Smooth muscle cell (in vitro differentiated cells): ENCODE measurements at regions not wholly inside any gene's neighbourhood (a gene's known extent, or its start where the extent isn't known, plus 50 kb on each side); places are given as distances from the start of the nearest gene placed in this dataset.

ENCODE experiments used
- DNase-seq: peaks from one replicate; lab custom pipeline; 2025; ENCODE audit not compliant: unreplicated experiment; lab: John Stamatoyannopoulos, UW
- H2AFZ ChIP-seq: fragments of 200-600 bp; sonication (generic); 2 replicates; pipeline ENCODE4 v1.6.0; 2016; ENCODE audit warnings: antibody characterized with exemption, low read depth, mild to moderate bottlenecking
- H3F3A ChIP-seq: fragments of 200-600 bp; sonication (generic); 2 replicates; pipeline ENCODE4 v1.6.0; 2017; ENCODE audit warnings: antibody characterized with exemption, low read depth
- H3K27ac ChIP-seq: fragments of 200-600 bp; sonication (generic); 2 replicates; pipeline ENCODE4 v1.5.1; 2016; ENCODE audit warnings: low read depth, mild to moderate bottlenecking
- H3K27me3 ChIP-seq: fragments of 200-600 bp; sonication (generic); 2 replicates; pipeline ENCODE4 v1.6.1; 2016; ENCODE audit warnings: low read depth, mild to moderate bottlenecking
- H3K36me3 ChIP-seq: fragments of 200-600 bp; sonication (generic); 2 replicates; pipeline ENCODE4 v1.5.1; 2016; ENCODE audit warnings: low read depth
- H3K4me1 ChIP-seq: fragments of 200-600 bp; sonication (generic); 2 replicates; pipeline ENCODE4 v1.5.1; 2016; ENCODE audit warnings: low read depth
- H3K4me2 ChIP-seq: fragments of 200-600 bp; sonication (generic); 2 replicates; pipeline ENCODE4 v1.6.0; 2016; ENCODE audit warnings: mild to moderate bottlenecking
- H3K4me3 ChIP-seq: fragments of 200-600 bp; sonication (generic); 2 replicates; pipeline ENCODE4 v1.5.1; 2016; ENCODE audit warnings: mild to moderate bottlenecking
- H3K79me2 ChIP-seq: fragments of 200-600 bp; sonication (generic); 2 replicates; pipeline ENCODE4 v1.6.0; 2016; ENCODE audit warnings: low read depth, mild to moderate bottlenecking
- H3K9ac ChIP-seq: fragments of 200-600 bp; sonication (generic); 2 replicates; pipeline ENCODE4 v1.6.0; 2016; ENCODE audit warnings: low read depth
- H3K9me3 ChIP-seq: fragments of 200-600 bp; sonication (generic); replicated peaks from 2 replicates; pipeline ENCODE4 v1.5.1; 2016; ENCODE audit warnings: low read depth
- H4K20me1 ChIP-seq: fragments of 200-600 bp; sonication (generic); 2 replicates; pipeline ENCODE4 v1.6.0; 2016; ENCODE audit warnings: low read depth
- WGBS: methylation state at CpG from one replicate; pipeline ENCODE4 v1.1.7; 2016; ENCODE audit warnings: low lambda C conversion rate; 5-methylcytosine and 5-hydroxymethylcytosine counted together
- TF ChIP-seq, protein P1 (sequence below): fragments of 200-600 bp; sonication (generic); IDR thresholded peaks from 2 replicates; pipeline ENCODE4 v1.5.1; 2017; ENCODE audit warnings: borderline replicate concordance, mild to moderate bottlenecking, antibody characterized with exemption; ENCODE audit not compliant: insufficient read depth, poor library complexity, severe bottlenecking

DNA sequence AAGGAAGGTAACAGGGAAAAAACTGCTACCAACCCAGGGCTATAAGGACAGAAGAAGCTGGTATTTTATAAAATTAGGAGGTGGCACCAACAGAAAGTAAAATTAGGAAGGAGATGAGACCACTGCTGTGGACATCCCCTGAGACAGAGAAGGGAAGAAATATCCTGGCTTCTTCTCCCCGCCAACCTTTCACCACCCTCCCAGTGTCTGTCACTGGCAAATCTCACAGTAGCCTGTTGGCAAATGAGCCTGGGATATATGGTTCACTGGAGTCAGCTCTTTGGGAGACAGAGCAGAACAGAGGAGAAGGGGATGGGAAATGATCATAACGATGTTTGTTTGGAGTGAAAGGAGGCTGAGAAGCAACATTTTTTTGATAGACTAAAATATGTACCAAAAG is 190.9 kb upstream of the PACRGL start:
- H3K27me3 ChIP-seq: no peaks in the 10 kb centered on the region
- TF ChIP-seq, protein P1, sequence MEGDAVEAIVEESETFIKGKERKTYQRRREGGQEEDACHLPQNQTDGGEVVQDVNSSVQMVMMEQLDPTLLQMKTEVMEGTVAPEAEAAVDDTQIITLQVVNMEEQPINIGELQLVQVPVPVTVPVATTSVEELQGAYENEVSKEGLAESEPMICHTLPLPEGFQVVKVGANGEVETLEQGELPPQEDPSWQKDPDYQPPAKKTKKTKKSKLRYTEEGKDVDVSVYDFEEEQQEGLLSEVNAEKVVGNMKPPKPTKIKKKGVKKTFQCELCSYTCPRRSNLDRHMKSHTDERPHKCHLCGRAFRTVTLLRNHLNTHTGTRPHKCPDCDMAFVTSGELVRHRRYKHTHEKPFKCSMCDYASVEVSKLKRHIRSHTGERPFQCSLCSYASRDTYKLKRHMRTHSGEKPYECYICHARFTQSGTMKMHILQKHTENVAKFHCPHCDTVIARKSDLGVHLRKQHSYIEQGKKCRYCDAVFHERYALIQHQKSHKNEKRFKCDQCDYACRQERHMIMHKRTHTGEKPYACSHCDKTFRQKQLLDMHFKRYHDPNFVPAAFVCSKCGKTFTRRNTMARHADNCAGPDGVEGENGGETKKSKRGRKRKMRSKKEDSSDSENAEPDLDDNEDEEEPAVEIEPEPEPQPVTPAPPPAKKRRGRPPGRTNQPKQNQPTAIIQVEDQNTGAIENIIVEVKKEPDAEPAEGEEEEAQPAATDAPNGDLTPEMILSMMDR: no peak
- H3K4me2 ChIP-seq: no peak overlapping the region
- H4K20me1 ChIP-seq: no peaks in the 10 kb centered on the region
- no peaks in the 10 kb centered on the region for H3F3A ChIP-seq
- H3K9me3 ChIP-seq: no peaks in the 10 kb centered on the region
- no peaks in the 10 kb centered on the region for H3K36me3 ChIP-seq
- no peak for DNase-seq
- no peak overlapping the region for H3K9ac ChIP-seq
- 60% methylated on average over 2 of the region's 2 CpGs for WGBS
- no peaks in the 10 kb centered on the region for H3K4me1 ChIP-seq
- no peaks in the 10 kb centered on the region for H3K79me2 ChIP-seq
- H3K4me3 ChIP-seq: no peak overlapping the region
- no peak overlapping the region for H2AFZ ChIP-seq
- no peak overlapping the region for H3K27ac ChIP-seq

DNA sequence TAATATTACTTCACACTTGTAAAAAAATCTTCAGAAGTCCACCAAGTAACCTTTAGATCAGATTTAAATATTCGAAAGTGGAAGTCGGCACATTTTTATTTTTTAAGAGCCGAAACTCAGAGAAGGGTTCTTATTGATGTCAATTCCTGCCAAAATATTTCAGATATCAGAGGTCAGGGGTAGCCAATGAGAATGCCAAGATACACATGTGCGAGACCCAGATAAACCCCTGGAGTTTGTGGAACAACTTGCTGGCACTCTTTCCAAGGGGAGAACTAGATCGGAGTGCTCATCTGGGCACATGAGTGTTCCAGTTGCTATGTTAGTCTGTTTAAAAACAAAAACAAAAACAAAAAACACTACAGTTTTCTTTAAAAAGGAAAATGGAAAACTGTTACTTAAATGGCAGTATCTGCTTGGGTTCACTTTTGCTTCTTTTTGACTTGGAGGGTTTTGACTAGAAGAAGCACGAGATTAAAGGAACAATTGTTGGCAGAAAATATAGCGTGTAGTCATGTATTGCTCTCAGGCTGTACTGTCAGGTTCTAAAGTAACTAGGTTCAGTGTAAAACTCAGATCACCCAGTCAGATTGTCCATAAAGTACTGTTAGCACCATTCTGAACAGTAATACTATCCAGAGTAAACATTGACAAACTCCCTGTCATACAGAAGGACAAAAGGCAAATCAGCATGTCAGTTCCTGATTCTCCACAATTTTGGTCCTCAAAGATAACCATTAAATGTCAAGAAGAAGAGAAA is 188.0 kb upstream of the PACRGL start:
- Histone ChIP-seq H3K27me3 (no peaks in the 10 kb centered on the region), H3K79me2 (no peaks in the 10 kb centered on the region), H3K36me3 (no peaks in the 10 kb centered on the region), H3F3A (no peaks in the 10 kb centered on the region), H2AFZ (no peak overlapping the region), H4K20me1 (no peaks in the 10 kb centered on the region), H3K9me3 (no peaks in the 10 kb centered on the region), H3K4me2 (no peak overlapping the region), H3K27ac (no peak overlapping the region), H3K4me3 (no peak overlapping the region), H3K9ac (no peak overlapping the region), H3K4me1 (no peaks in the 10 kb centered on the region)
- WGBS: 93% methylated on average over 7 of the region's 7 CpGs
- DNase-seq: no peak
- TF ChIP-seq, protein P1: no peak

DNA sequence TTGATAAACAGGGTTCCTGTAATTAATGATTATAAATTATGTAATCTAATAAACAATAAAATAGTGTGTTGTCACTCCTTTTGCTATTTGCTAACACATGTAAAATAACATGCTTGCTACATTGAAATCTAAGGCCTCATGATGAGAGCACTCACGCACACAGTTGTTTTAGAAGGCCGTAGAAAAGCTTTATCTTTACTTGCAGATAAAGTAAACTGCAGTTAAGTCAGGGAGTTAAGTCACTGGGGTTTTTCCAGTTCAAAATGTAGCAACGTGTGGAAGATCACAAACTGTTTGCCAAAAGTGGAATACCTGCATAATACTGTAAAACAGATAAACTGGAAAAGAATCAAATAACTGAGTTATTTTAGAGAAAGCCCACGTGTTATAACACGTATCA is 187.3 kb upstream of the PACRGL start:
- no peak overlapping the region for H3K4me3 ChIP-seq
- H3K27me3 ChIP-seq: no peaks in the 10 kb centered on the region
- DNase-seq: no peak
- no peaks in the 10 kb centered on the region for H3K36me3 ChIP-seq
- no peak overlapping the region for H3K9ac ChIP-seq
- H2AFZ ChIP-seq: no peak overlapping the region
- H3K27ac ChIP-seq: no peak overlapping the region
- TF ChIP-seq, protein P1: no peak
- H3K9me3 ChIP-seq: no peaks in the 10 kb centered on the region
- 34% methylated on average over 5 of the region's 5 CpGs for WGBS
- H3K79me2 ChIP-seq: no peaks in the 10 kb centered on the region
- H3K4me2 ChIP-seq: no peak overlapping the region
- no peaks in the 10 kb centered on the region for H3F3A ChIP-seq
- no peaks in the 10 kb centered on the region for H3K4me1 ChIP-seq
- no peaks in the 10 kb centered on the region for H4K20me1 ChIP-seq

DNA sequence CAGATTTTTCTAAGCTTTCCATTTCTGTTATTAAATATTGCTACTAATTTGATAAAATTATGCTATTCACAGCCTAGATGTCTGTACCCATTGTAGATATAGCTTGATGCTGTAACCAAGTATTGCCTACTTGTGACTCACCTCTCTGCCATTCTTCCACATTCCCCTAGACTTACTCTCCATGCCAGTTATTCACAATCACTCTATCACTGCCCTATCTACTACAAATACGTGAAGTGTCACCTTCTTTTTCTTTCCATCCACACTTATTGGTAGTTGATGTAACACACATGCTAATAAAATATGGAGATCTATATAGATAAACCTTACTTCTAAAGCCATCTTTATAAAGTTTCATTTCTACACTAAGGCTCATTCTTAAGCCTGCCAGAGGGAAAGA is 179.4 kb upstream of the PACRGL start:
- H4K20me1 ChIP-seq: no peaks in the 10 kb centered on the region
- no peaks in the 10 kb centered on the region for H3K9me3 ChIP-seq
- no peak for DNase-seq
- no peaks in the 10 kb centered on the region for H3K4me1 ChIP-seq
- H3K79me2 ChIP-seq: no peaks in the 10 kb centered on the region
- no peak overlapping the region for H3K27ac ChIP-seq
- TF ChIP-seq, protein P1: no peak
- peak overlapping the region; percentile 54 for H3K4me2 ChIP-seq
- WGBS: 18% methylated on average over 1 of the region's 1 CpG
- no peaks in the 10 kb centered on the region for H3K36me3 ChIP-seq
- no peaks in the 10 kb centered on the region for H3F3A ChIP-seq
- no peak overlapping the region for H3K4me3 ChIP-seq
- H3K9ac ChIP-seq: no peak overlapping the region
- H2AFZ ChIP-seq: no peak overlapping the region
- no peaks in the 10 kb centered on the region for H3K27me3 ChIP-seq
